HG03558 (cell line): ENCODE measurements at regions not wholly inside any gene's neighbourhood (a gene's known extent, or its start where the extent isn't known, plus 50 kb on each side); places are given as distances from the start of the nearest gene placed in this dataset.
"Not testable (repeated sequence)": the region's sequence is repeated elsewhere in the genome, so short reads cannot be mapped to it uniquely, and the experiment has no call there.

Experiments
- ATAC-seq: cut with Tn5 transposase; IDR thresholded peaks from one replicate; pipeline ENCODE4 v1.9.1; 2021; ENCODE audit warnings: moderate number of reproducible peaks; ENCODE audit not compliant: unreplicated experiment; ENCODE audit errors: extremely low read depth

DNA sequence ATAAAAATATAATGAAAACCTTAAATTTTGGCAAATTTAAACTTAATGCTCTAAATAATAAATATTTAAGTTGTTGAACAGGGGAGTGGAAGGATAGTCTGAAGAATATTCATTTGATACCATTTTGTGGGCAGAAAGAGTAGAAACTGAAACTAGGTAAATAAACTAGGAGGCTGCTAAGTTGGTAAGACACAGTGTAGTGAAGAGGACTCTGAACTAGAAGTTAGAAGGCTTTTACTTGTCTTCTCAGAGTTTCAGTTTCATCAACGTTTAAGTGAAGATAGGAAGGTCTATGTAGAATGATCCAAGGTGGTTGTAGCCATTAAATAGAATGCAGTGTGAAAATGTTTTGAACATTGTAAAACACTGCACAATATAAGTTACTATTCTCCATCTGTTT lies 516.9 kb downstream of the AMY1C start:
- peak; percentile 54 for ATAC-seq

GRCh38 chr1:104288322-104288721 lies 538.6 kb downstream of the AMY1C start:
- ATAC-seq = not testable (repeated sequence)

DNA sequence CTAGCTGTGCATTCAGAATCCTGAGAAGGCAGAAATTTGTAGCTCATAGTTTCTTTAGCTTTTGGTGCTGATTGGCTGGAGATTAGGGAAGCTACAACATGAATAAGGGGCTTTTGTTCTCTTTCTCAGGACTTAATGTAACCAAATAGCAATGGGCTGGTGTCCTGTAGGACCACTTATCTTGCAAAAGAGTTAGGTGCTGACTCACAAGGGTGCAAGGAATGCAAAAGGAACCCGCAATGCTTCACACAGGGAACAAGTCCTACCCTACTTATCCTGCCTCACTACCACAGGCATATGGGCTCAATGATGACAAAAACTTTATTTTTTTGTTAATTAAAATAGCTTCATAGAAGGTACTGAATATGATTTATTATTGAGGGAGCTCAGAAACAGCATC lies 541.5 kb downstream of the AMY1C start:
- ATAC-seq = no peak

GRCh38 chr1:104294259-104294658 lies 544.6 kb downstream of the AMY1C start:
- no peak for ATAC-seq

DNA sequence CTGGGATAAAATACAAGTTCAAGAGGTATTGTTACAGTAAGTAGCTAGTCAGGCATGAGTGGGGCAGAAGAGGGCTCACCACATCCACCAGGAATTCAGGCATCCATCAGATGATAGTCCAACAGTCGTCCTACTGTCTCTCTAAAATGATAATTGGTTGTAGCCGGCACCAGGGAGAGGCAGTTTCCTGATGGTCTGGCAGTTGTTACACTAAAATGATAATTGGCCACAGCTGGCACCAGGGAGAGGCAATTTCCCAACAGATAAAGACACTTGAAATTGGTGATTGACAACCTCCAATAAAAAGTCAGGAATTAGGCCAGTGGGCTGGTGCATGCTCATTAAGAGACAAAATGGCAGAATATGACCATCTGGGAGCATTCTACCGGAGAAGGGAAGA lies 545.8 kb downstream of the AMY1C start:
- ATAC-seq = no peak

GRCh38 chr1:104309673-104310072 lies 560.0 kb downstream of the AMY1C start:
- no peak for ATAC-seq

DNA sequence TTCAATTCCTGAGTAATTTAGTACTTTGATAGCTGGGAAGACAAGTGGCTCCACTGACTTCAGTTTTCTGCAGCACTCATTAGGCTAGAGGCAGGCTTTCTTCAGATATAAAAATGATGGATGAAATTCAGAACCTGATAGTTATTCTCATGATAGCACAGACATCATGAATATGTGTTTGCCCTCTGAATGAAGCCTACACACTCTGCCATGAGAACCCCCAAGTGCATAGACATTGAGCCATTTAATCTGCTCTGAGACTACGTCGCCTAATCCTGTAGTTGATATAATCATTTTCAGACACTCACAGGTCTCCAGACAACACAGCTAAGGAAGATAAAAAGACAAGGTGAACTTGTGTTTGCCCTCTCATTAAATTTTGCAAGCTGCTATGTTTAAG lies 566.1 kb downstream of the AMY1C start:
- no peak for ATAC-seq

DNA sequence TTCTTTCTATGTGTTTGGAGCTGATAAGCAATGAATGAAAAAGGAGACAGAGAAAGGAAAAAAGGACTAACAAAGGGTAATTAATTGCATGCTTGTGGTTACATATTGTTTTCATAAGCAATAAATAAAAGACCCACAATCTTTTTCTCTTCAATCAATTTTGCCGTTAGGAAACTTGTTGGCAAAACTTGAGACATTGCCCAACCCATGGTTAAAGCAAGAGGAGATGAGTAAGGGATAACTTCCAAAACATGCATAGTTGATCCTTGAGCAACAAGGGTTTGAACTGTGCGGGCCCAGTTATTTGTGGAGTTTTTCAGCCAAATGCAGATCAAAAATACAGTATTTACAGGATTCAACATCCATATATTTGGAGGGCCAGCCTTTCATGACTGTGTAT lies 572.4 kb downstream of the AMY1C start:
- no peak for ATAC-seq

- no peak for ATAC-seq
These were observed 579.6 kb downstream of the AMY1C start for GRCh38 chr1:104329278-104329677.

- ATAC-seq = no peak
These were observed 582.1 kb downstream of the AMY1C start for GRCh38 chr1:104331763-104332162.

- ATAC-seq = not testable (repeated sequence)
These were observed 588.2 kb downstream of the AMY1C start for GRCh38 chr1:104337927-104338326.

- ATAC-seq = no peak
These were observed 592.2 kb downstream of the AMY1C start for GRCh38 chr1:104341944-104342343.

DNA sequence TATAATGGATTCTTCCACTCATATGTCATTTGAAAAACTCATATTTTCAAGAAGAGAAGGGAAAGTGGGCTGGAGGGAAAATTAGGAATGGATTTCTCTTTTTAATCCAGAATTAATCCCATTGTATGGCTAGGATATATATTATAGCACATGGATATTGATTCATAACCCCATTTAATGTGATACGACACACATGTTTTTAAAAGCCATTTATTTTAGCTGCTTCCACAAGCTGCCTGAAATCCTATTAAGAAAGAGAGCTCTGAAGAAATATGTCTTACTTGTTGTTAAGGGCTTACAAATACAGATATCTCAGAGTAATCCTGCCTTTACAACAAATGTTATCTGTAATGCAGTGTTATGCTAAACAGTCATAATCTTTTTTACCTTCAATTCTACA lies 598.6 kb downstream of the AMY1C start:
- ATAC-seq = no peak

- no peak for ATAC-seq
These were observed 603.9 kb downstream of the AMY1C start for GRCh38 chr1:104353580-104353979.

DNA sequence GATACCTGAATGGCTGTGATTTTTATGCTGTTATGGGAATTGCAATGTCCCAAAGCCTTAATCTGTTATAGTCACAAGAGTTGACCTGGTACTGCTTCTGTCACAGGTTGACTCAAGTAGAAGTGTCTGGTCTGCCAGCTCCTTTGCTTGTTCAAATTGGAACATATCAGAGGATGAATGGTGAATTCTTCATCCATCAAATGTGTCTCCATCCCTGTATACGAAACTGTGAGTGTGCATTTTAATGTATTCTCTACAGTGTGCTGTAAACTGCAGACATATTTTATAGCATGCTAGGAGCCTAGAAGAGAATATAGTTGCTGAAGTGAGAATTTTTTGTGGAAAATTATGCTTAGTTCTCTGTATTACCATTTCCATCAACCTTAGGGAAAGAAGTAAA lies 608.4 kb downstream of the AMY1C start:
- ATAC-seq = no peak

DNA sequence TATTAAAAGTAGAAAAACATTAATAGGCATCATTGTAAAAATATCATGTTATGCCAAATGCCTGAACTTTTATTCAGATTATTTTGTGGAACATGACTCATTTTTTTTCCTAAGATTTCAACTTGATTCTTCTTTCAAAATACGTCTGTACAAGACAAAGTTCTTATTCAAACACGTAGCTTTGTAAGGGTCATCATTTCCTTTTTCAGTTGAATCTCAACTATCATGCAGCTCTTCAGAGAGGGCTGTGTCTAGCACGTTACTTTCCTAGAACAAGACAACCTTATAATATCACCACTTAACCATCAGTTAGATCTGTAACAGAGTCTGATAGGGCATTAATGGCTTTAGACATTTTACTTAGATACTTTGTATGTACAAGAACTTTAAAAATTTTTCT lies 608.9 kb downstream of the AMY1C start:
- ATAC-seq = no peak

GRCh38 chr1:104378414-104378813 lies 628.7 kb downstream of the AMY1C start:
- no peak for ATAC-seq

GRCh38 chr1:104380003-104380402 lies 630.3 kb downstream of the AMY1C start:
- no peak for ATAC-seq

GRCh38 chr1:104387716-104388508 lies 638.2 kb downstream of the AMY1C start:
- ATAC-seq = no peak

- no peak for ATAC-seq
These were observed 642.9 kb downstream of the AMY1C start for GRCh38 chr1:104392552-104392951.

DNA sequence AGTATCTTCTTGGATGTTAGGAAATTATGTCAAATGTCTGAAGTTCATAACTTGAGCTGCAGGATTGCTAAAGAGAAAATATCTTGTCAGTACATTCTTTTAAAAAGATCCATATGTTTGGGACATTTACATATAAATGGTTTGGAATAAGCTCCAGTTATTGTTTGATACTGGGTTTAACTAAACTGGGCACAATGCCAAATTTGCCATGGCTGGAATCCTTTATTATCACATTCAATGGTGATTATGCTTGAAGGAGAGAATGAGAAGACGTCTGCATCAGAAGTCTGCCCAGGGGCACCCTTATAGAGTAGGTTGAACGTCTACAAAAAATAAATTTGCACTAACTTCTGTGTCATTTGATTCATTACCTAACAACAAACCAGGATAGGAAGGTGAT lies 652.5 kb downstream of the AMY1C start:
- no peak for ATAC-seq

DNA sequence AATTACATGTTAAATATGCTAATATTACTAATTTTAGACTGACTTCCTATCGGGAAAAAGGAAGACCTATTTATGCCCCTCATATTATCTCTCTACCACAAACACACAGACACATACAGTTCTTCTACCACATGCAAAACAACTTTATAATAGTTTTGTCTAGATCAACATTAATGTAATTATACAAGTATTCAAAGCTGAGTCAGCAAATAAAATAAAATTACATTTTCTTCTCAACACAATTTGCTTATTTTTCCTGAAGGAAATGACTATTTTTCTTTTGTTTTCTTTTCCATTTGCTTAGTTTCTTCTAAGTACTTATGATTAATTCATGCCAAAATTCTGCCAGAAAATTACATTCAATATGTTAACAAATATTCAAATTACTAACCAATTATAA lies 654.2 kb downstream of the AMY1C start:
- ATAC-seq = no peak
